SK-N-SH treated with all-trans-retinoic acid at 6 μM for 48 hours (cell line): ENCODE measurements at regions not wholly inside any gene's neighbourhood (a gene's known extent, or its start where the extent isn't known, plus 50 kb on each side); places are given as distances from the start of the nearest gene placed in this dataset.

Experiments
- CREB5 ChIP-seq: fragments of 250-450 bp; sonication (Bioruptor Pico); IDR thresholded peaks from 2 replicates; pipeline ENCODE4 v1.5.1; 2020; ENCODE audit warnings: low read depth, mild to moderate bottlenecking, moderate library complexity
- CSDC2 ChIP-seq: fragments of 250-450 bp; sonication (Bioruptor Pico); IDR thresholded peaks from 2 replicates; pipeline ENCODE4 v1.5.0; 2020; ENCODE audit warnings: mild to moderate bottlenecking, moderate library complexity
- ESRRG ChIP-seq: fragments of 250-450 bp; sonication (Bioruptor Pico); IDR thresholded peaks from 2 replicates; pipeline ENCODE4 v1.6.1; 2021; ENCODE audit warnings: mild to moderate bottlenecking
- ISL1 ChIP-seq: fragments of 250-450 bp; sonication (Bioruptor Pico); IDR thresholded peaks from 2 replicates; pipeline ENCODE4 v2.1.2; 2022; ENCODE audit warnings: mild to moderate bottlenecking, moderate library complexity
- RARB ChIP-seq: fragments of 250-450 bp; sonication (Bioruptor Pico); IDR thresholded peaks from 2 replicates; pipeline ENCODE4 v1.8.0; 2021; ENCODE audit warnings: mild to moderate bottlenecking, moderate library complexity
- TSHZ2 ChIP-seq: fragments of 250-450 bp; sonication (Bioruptor Pico); IDR thresholded peaks from 2 replicates; pipeline ENCODE4 v1.5.0; 2020; ENCODE audit warnings: mild to moderate bottlenecking, moderate library complexity
- ZC3H10 ChIP-seq: fragments of 250-450 bp; sonication (Bioruptor Pico); IDR thresholded peaks from 2 replicates; pipeline ENCODE4 v1.5.1; 2021; ENCODE audit warnings: mild to moderate bottlenecking, moderate library complexity
- ZFP30 ChIP-seq: fragments of 450-650 bp; formaldehyde crosslinking; IDR thresholded peaks from 2 replicates; pipeline ENCODE4 v1.5.0; 2022; ENCODE audit warnings: mild to moderate bottlenecking, moderate library complexity
- TF ChIP-seq, protein P1 (sequence below): fragments of 250-450 bp; sonication (Bioruptor Pico); IDR thresholded peaks from 2 replicates; pipeline ENCODE4 v1.8.0; 2021; ENCODE audit warnings: low read depth, mild to moderate bottlenecking, moderate library complexity, borderline replicate concordance
- TF ChIP-seq, protein P2 (sequence below): fragments of 250-450 bp; sonication (Bioruptor Pico); IDR thresholded peaks from 2 replicates; pipeline ENCODE4 v1.5.1; 2021; ENCODE audit warnings: mild to moderate bottlenecking, moderate library complexity

- TF ChIP-seq TSHZ2 (CRISPR knock-in tag) (no peak), CREB5 (CRISPR knock-in tag) (no peak), ISL1 (no peak), RARB (no peak), ZFP30 (CRISPR knock-in tag) (no peak), CSDC2 (no peak), ESRRG (CRISPR knock-in tag) (no peak), ZC3H10 (CRISPR knock-in tag) (no peak)
- TF ChIP-seq, protein P1, sequence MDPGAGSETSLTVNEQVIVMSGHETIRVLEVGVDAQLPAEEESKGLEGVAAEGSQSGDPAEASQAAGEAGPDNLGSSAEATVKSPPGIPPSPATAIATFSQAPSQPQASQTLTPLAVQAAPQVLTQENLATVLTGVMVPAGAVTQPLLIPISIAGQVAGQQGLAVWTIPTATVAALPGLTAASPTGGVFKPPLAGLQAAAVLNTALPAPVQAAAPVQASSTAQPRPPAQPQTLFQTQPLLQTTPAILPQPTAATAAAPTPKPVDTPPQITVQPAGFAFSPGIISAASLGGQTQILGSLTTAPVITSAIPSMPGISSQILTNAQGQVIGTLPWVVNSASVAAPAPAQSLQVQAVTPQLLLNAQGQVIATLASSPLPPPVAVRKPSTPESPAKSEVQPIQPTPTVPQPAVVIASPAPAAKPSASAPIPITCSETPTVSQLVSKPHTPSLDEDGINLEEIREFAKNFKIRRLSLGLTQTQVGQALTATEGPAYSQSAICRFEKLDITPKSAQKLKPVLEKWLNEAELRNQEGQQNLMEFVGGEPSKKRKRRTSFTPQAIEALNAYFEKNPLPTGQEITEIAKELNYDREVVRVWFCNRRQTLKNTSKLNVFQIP (CRISPR knock-in tag), result no peak
- TF ChIP-seq, protein P2, sequence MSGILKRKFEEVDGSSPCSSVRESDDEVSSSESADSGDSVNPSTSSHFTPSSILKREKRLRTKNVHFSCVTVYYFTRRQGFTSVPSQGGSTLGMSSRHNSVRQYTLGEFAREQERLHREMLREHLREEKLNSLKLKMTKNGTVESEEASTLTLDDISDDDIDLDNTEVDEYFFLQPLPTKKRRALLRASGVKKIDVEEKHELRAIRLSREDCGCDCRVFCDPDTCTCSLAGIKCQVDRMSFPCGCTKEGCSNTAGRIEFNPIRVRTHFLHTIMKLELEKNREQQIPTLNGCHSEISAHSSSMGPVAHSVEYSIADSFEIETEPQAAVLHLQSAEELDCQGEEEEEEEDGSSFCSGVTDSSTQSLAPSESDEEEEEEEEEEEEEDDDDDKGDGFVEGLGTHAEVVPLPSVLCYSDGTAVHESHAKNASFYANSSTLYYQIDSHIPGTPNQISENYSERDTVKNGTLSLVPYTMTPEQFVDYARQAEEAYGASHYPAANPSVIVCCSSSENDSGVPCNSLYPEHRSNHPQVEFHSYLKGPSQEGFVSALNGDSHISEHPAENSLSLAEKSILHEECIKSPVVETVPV (CRISPR knock-in tag), result no peak
Observed at GRCh38 chr10:88082391-88082790, 219.0 kb downstream of the PTEN start.
